ENCODE measurements at regions not wholly inside any gene's neighbourhood (a gene's known extent, or its start where the extent isn't known, plus 50 kb on each side); places are given as distances from the start of the nearest gene placed in this dataset.

- no peaks in the 10 kb centered on the region for H3K4me1 ChIP-seq (ENCODE audit: control insufficient read depth in 1 of 2, low read depth in 2 of 2)
- ATAC-seq (ENCODE audit: insufficient number of reproducible peaks, low FRiP score, low read depth) (no peak), DNase-seq (ENCODE audit: low spot score) (no peak)
- no peak overlapping the region for H3K27ac ChIP-seq
- no peak overlapping the region for H3K4me3 ChIP-seq
- no peak for TF ChIP-seq CTCF (IDR thresholded peaks at IDR 0.05)
- no peaks in the 10 kb centered on the region for H3K9me3 ChIP-seq
- H3K36me3 ChIP-seq: no peaks in the 10 kb centered on the region
- no peaks in the 10 kb centered on the region for H3K27me3 ChIP-seq (replicated peaks; ENCODE audit: insufficient read depth)
Observed at GRCh38 chr10:109743146-109743545, 180.2 kb downstream of the XPNPEP1 start.

GRCh38 chr10:109741712-109742111 is 181.6 kb downstream of the XPNPEP1 start:
- Histone ChIP-seq H3K4me3 (no peak overlapping the region), H3K9me3 (no peaks in the 10 kb centered on the region), H3K4me1 (ENCODE audit: control insufficient read depth in 1 of 2, low read depth in 2 of 2) (no peaks in the 10 kb centered on the region), H3K27ac (no peak overlapping the region), H3K36me3 (no peaks in the 10 kb centered on the region), H3K27me3 (replicated peaks; ENCODE audit: insufficient read depth) (no peaks in the 10 kb centered on the region)
- ATAC-seq (ENCODE audit: insufficient number of reproducible peaks, low FRiP score, low read depth) (no peak), DNase-seq (ENCODE audit: low spot score) (no peak)
- TF ChIP-seq CTCF (IDR thresholded peaks at IDR 0.05): no peak

GRCh38 chr10:109740436-109740835 is 182.9 kb downstream of the XPNPEP1 start:
- TF ChIP-seq CTCF (IDR thresholded peaks at IDR 0.05): no peak
- DNase-seq (ENCODE audit: low spot score) (no peak), ATAC-seq (ENCODE audit: insufficient number of reproducible peaks, low FRiP score, low read depth) (no peak)
- H3K9me3 ChIP-seq: no peaks in the 10 kb centered on the region
- H3K4me3 ChIP-seq: no peak overlapping the region
- H3K27ac ChIP-seq: no peak overlapping the region
- no peaks in the 10 kb centered on the region for H3K36me3 ChIP-seq
- H3K4me1 ChIP-seq (ENCODE audit: control insufficient read depth in 1 of 2, low read depth in 2 of 2): no peaks in the 10 kb centered on the region
- no peaks in the 10 kb centered on the region for H3K27me3 ChIP-seq (replicated peaks; ENCODE audit: insufficient read depth)

- ATAC-seq (ENCODE audit: insufficient number of reproducible peaks, low FRiP score, low read depth) (no peak), DNase-seq (ENCODE audit: low spot score) (no peak)
- Histone ChIP-seq H3K4me1 (ENCODE audit: control insufficient read depth in 1 of 2, low read depth in 2 of 2) (no peaks in the 10 kb centered on the region), H3K4me3 (no peak overlapping the region), H3K27me3 (replicated peaks; ENCODE audit: insufficient read depth) (no peaks in the 10 kb centered on the region), H3K36me3 (no peaks in the 10 kb centered on the region), H3K27ac (no peak overlapping the region), H3K9me3 (no peaks in the 10 kb centered on the region)
- TF ChIP-seq CTCF (IDR thresholded peaks at IDR 0.05): no peak
Observed at GRCh38 chr10:109737626-109738025, 185.7 kb downstream of the XPNPEP1 start.

- TF ChIP-seq CTCF (IDR thresholded peaks at IDR 0.05): no peak
- H3K36me3 ChIP-seq: no peaks in the 10 kb centered on the region
- H3K4me1 ChIP-seq (ENCODE audit: control insufficient read depth in 1 of 2, low read depth in 2 of 2): no peaks in the 10 kb centered on the region
- ATAC-seq (ENCODE audit: insufficient number of reproducible peaks, low FRiP score, low read depth): no peak
- no peak overlapping the region for H3K27ac ChIP-seq
- no peak for DNase-seq (ENCODE audit: low spot score)
- no peak overlapping the region for H3K4me3 ChIP-seq
- no peaks in the 10 kb centered on the region for H3K9me3 ChIP-seq
- H3K27me3 ChIP-seq (replicated peaks; ENCODE audit: insufficient read depth): no peaks in the 10 kb centered on the region
Observed at GRCh38 chr10:109737009-109737408, 186.3 kb downstream of the XPNPEP1 start.
